Osteoblast (primary cell): ENCODE measurements at regions not wholly inside any gene's neighbourhood (a gene's known extent, or its start where the extent isn't known, plus 50 kb on each side); places are given as distances from the start of the nearest gene placed in this dataset.

Experiments
- DNase-seq: peaks from one replicate; pipeline ENCODE4 v3.0.0; 2011; ENCODE audit warnings: low spot score, mixed read lengths; ENCODE audit not compliant: insufficient read length; ENCODE audit errors: missing footprints
- H2AFZ ChIP-seq: 2 replicates; pipeline ENCODE4 v1.6.0; 2011; ENCODE audit warnings: mild to moderate bottlenecking, low read length
- H3K27ac ChIP-seq: 2 replicates; pipeline ENCODE4 v1.5.1; 2011; ENCODE audit warnings: mild to moderate bottlenecking, low read depth, low read length, moderate library complexity
- H3K27me3 ChIP-seq: 2 replicates; pipeline ENCODE4 v1.6.0; 2012; ENCODE audit warnings: mild to moderate bottlenecking, control low read depth, inconsistent platforms, low read length, moderate library complexity; ENCODE audit not compliant: insufficient read depth
- H3K36me3 ChIP-seq: 2 replicates; pipeline ENCODE4 v1.5.1; 2011; ENCODE audit warnings: mild to moderate bottlenecking, low read length, control low read depth, moderate library complexity; ENCODE audit not compliant: insufficient read depth
- H3K4me1 ChIP-seq: 2 replicates; pipeline ENCODE4 v1.5.1; 2011; ENCODE audit warnings: mild to moderate bottlenecking, low read length, control low read depth, moderate library complexity; ENCODE audit not compliant: insufficient read depth
- H3K4me2 ChIP-seq: 2 replicates; pipeline ENCODE4 v1.6.0; 2011; ENCODE audit warnings: mild to moderate bottlenecking, low read length; ENCODE audit not compliant: insufficient read depth
- H3K4me3 ChIP-seq: fragments of 200-600 bp; sonication (generic); 3 replicates; pipeline ENCODE4 v1.5.1; 2012; ENCODE audit warnings: mild to moderate bottlenecking, low read length, inconsistent platforms; ENCODE audit not compliant: insufficient read depth
- H3K79me2 ChIP-seq: 2 replicates; pipeline ENCODE4 v1.6.0; 2012; ENCODE audit warnings: mild to moderate bottlenecking, low read length, control low read depth, inconsistent platforms; ENCODE audit not compliant: insufficient read depth
- H3K9me3 ChIP-seq: 2 replicates; pipeline ENCODE4 v1.5.1; 2011; ENCODE audit warnings: low read depth, low read length, control low read depth
- H4K20me1 ChIP-seq: 2 replicates; pipeline ENCODE4 v1.6.0; 2012; ENCODE audit warnings: mild to moderate bottlenecking, low read length, control low read depth; ENCODE audit not compliant: insufficient read depth
- TF ChIP-seq, protein P1 (sequence below): IDR thresholded peaks from 2 replicates; pipeline ENCODE4 v1.5.1; 2011; ENCODE audit warnings: mild to moderate bottlenecking, low read depth, low read length, moderate library complexity; ENCODE audit errors: extremely low read depth

DNA sequence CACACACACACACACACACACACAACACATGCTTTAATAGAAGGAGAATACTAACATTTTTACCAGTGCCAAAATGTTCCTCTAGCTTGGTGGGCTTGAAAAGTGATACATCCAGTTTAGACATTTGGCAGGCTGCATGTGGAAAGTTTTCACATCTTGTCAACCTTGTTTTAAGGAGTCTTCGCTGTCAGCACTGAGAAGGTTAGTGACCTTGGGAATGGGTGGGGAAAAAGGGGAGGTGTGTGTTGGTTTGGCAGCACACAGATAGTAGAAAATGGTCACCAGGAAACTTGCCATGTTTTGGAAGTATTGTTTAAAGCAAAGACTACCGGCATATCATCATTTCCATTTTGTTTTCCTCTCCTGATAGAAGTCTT lies 346.5 kb upstream of the ADAMTSL1 start:
- Histone ChIP-seq H4K20me1 (no peaks in the 10 kb centered on the region), H3K4me1 (no peaks in the 10 kb centered on the region), H2AFZ (no peak overlapping the region), H3K27me3 (peaks cover 4% of the 10 kb centered on the region), H3K79me2 (no peaks in the 10 kb centered on the region), H3K9me3 (no peaks in the 10 kb centered on the region), H3K4me2 (no peak overlapping the region), H3K36me3 (no peaks in the 10 kb centered on the region), H3K4me3 (no peak overlapping the region), H3K27ac (no peak overlapping the region)
- TF ChIP-seq, protein P1, sequence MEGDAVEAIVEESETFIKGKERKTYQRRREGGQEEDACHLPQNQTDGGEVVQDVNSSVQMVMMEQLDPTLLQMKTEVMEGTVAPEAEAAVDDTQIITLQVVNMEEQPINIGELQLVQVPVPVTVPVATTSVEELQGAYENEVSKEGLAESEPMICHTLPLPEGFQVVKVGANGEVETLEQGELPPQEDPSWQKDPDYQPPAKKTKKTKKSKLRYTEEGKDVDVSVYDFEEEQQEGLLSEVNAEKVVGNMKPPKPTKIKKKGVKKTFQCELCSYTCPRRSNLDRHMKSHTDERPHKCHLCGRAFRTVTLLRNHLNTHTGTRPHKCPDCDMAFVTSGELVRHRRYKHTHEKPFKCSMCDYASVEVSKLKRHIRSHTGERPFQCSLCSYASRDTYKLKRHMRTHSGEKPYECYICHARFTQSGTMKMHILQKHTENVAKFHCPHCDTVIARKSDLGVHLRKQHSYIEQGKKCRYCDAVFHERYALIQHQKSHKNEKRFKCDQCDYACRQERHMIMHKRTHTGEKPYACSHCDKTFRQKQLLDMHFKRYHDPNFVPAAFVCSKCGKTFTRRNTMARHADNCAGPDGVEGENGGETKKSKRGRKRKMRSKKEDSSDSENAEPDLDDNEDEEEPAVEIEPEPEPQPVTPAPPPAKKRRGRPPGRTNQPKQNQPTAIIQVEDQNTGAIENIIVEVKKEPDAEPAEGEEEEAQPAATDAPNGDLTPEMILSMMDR, result no peak
- no peak for DNase-seq

DNA sequence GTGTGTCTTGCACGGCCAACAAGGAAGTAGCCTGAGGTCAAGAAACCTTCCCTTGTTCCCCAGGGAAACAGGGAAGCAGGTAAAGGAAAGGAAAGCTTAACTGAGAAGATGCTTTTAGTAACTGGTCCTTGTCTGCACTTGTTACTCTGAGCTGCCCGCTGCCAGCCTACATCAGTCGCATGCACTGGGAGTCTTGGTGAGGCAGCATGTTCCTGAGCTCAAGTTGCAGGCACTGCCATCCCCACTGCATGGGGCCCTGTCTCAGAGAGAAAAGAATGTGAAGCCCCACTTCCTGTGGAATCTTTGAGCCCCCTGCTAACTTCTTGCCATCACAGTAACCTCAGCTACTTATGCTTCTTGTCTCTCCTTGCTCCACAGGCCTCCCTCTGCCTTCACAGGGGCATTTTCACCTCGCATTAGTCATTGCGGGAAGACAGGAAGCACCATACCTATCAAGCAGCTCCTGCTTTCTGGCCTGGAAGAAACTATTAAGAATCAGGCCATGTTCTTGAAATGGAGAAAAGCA lies 344.1 kb upstream of the ADAMTSL1 start:
- Histone ChIP-seq H3K27me3 (peaks cover 4% of the 10 kb centered on the region), H3K4me1 (no peaks in the 10 kb centered on the region), H2AFZ (no peak overlapping the region), H3K4me2 (no peak overlapping the region), H3K9me3 (no peaks in the 10 kb centered on the region), H3K79me2 (no peaks in the 10 kb centered on the region), H3K4me3 (no peak overlapping the region), H3K36me3 (no peaks in the 10 kb centered on the region), H3K27ac (no peak overlapping the region), H4K20me1 (no peaks in the 10 kb centered on the region)
- no peak for DNase-seq
- TF ChIP-seq, protein P1, result no peak

DNA sequence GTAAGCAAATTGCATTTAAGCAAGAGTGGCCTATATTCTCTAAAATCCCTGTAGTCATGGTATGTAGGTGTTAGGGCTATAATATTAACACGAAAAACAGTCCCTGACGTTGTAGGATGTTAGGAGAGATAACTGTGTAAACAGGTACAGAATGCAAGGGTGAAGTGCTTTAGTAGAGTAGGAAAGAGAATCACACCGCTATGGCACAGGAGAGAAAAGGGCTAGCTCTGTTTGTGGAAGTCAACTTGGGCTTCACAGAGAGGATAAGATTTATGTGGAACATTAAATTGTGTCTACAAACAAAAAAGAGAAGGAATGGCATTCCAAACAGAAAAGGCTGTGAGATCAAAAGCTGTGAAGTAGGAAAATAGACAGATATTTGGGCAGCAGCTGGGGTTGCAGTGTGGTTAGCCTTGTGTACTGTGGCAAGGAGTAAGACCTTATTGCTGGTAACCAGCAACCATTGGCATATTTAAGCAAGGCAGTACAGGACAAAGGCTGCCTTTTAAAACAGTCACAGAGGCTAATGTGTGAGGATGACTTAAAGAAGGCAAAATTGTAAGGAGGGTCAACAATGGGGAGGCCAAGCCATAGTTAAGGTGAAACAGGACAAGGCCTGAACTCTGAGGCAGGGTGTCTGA lies 337.5 kb upstream of the ADAMTSL1 start:
- TF ChIP-seq, protein P1, result no peak
- Histone ChIP-seq H3K9me3 (no peaks in the 10 kb centered on the region), H3K4me1 (no peaks in the 10 kb centered on the region), H3K27ac (no peak overlapping the region), H4K20me1 (no peaks in the 10 kb centered on the region), H3K36me3 (no peaks in the 10 kb centered on the region), H2AFZ (no peak overlapping the region), H3K27me3 (peaks cover 15% of the 10 kb centered on the region), H3K79me2 (no peaks in the 10 kb centered on the region), H3K4me3 (no peak overlapping the region), H3K4me2 (no peak overlapping the region)
- DNase-seq, result no peak

DNA sequence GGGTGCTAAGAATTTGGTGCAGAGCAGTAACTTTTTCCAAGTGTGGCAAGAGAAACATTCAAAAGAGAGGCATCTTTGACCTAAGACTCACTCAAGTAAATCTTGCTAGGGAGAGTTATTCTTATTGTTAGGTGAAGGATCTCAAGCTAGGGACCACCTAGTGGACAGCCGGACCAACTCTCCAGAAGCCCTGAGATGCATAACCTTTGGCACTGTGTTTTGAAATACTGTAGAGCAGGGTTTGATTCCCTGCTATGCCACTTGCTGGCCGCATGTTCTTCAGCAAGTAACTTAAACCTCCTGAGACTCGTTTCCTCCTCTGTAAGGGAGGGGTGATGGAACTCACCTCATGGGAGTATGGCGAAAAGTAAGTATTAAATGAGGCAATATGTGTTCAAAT lies 336.1 kb upstream of the ADAMTSL1 start:
- no peaks in the 10 kb centered on the region for H3K9me3 ChIP-seq
- H3K27ac ChIP-seq, result no peak overlapping the region
- no peak overlapping the region for H3K4me3 ChIP-seq
- no peaks in the 10 kb centered on the region for H3K4me1 ChIP-seq
- no peaks in the 10 kb centered on the region for H4K20me1 ChIP-seq
- H3K79me2 ChIP-seq, result no peaks in the 10 kb centered on the region
- no peak overlapping the region for H3K4me2 ChIP-seq
- no peaks in the 10 kb centered on the region for H3K36me3 ChIP-seq
- H2AFZ ChIP-seq, result no peak overlapping the region
- TF ChIP-seq, protein P1, result no peak
- H3K27me3 ChIP-seq, result peaks cover 13% of the 10 kb centered on the region
- no peak for DNase-seq
